ENCODE measurements at regions not wholly inside any gene's neighbourhood (a gene's known extent, or its start where the extent isn't known, plus 50 kb on each side); places are given as distances from the start of the nearest gene placed in this dataset.

DNA sequence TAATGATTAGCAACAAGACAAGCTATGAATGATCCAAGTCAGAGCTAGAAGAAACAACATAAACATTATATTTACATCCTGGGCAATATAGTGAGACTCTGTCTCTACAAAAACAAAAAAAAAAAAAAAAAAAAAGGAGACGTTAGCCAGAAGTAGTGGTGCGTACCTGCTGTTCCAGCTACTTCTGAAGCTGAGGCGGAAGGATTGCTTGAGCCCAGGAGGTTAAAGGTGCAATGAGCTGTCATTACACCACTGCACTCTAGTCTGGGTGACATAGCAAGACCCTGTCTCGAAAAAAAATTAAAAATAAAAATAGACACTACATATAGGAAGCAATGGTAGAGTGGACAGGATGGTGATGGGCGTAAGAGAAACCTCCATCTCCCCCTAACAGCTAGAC is 144.6 kb upstream of the VCX3A start:
- TF ChIP-seq, protein P1, sequence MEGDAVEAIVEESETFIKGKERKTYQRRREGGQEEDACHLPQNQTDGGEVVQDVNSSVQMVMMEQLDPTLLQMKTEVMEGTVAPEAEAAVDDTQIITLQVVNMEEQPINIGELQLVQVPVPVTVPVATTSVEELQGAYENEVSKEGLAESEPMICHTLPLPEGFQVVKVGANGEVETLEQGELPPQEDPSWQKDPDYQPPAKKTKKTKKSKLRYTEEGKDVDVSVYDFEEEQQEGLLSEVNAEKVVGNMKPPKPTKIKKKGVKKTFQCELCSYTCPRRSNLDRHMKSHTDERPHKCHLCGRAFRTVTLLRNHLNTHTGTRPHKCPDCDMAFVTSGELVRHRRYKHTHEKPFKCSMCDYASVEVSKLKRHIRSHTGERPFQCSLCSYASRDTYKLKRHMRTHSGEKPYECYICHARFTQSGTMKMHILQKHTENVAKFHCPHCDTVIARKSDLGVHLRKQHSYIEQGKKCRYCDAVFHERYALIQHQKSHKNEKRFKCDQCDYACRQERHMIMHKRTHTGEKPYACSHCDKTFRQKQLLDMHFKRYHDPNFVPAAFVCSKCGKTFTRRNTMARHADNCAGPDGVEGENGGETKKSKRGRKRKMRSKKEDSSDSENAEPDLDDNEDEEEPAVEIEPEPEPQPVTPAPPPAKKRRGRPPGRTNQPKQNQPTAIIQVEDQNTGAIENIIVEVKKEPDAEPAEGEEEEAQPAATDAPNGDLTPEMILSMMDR (conservative IDR thresholded peaks at IDR 0.05; ENCODE audit: control insufficient read depth, insufficient read depth, low read depth, low read length) = no peak
- DNase-seq (ENCODE audit: low read depth) = no peak
- H3K4me3 ChIP-seq (ENCODE audit: control insufficient read depth, low read depth, low read length) = no peak overlapping the region

DNA sequence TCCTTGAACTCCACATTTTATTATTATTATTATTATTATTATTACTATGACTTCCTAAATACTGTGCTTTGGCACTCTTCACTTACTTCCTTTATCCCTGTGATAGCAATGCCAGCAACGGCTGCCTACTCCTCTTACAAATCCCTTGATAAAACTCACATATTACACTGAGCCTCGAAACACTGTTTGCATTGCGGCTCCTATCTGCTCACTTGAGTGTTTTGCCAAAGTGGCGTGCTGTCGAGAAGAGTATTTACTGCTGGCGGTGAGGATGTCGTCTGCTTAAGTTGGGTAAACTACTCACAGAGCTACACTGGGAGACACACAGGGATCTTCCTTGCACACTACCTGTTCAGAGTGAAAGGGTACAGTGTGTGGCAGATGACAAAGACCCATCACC is 143.4 kb upstream of the VCX3A start:
- no peak overlapping the region for H3K4me3 ChIP-seq (ENCODE audit: control insufficient read depth, low read depth, low read length)
- DNase-seq (ENCODE audit: low read depth) = no peak
- TF ChIP-seq, protein P1 (conservative IDR thresholded peaks at IDR 0.05; ENCODE audit: control insufficient read depth, insufficient read depth, low read depth, low read length) = no peak

DNA sequence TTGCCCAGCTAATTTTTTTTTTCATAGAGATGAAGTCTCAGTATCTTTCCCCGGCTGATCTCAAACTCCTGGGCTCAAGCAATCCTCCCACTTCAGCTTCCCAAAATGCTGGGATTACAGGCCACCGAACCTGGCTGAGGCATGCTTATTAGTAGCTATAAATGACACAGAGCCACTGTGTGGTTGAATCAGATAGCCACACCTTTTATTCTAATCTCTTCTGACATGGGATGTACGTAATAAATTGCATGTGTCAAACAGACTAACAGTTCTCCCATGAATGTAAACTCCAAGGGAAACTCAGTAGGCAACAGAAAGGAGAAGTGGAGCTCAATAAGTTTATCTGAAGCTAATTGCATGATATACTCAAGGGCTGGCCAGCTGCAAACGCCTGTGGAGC is 139.8 kb upstream of the VCX3A start:
- no peak overlapping the region for H3K4me3 ChIP-seq (ENCODE audit: control insufficient read depth, low read depth, low read length)
- DNase-seq (ENCODE audit: low read depth) = no peak
- TF ChIP-seq, protein P1 (conservative IDR thresholded peaks at IDR 0.05; ENCODE audit: control insufficient read depth, insufficient read depth, low read depth, low read length) = no peak

DNA sequence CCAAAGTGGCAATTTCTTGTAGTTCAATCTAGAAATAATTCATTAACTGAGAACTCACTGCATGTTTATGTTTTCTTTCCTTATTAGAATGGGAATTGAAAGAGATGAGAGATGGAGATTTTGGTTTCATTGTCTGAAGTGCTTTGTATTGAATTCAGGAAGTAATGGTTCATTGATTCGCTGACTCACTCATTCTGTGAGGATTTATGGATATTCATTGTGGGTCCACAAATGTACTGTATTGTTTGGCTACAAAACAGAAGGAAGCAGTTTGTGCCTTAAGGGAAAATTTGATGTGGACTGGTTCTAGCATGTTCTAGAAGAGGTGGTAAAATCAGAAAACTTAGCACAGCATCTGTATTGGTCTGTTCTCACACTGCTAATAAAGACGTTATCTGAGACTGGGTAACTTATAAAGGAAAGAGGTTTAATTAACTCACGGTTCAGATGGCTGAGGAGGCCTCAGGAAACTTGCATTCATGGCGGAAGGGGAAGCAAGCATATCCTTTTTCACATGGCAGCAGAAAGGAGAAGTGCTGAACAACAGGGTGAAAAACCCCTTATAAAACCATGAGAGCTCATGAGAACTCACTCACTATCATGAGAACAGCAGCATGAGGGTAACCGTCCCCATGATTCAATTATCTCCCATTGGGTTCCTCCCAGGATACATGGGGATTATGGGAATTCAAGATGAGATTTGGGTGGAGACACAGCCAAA is 132.3 kb upstream of the VCX3A start:
- H3K4me3 ChIP-seq (ENCODE audit: control insufficient read depth, low read depth, low read length) = no peak overlapping the region
- DNase-seq (ENCODE audit: low read depth) = no peak
- TF ChIP-seq, protein P1 (conservative IDR thresholded peaks at IDR 0.05; ENCODE audit: control insufficient read depth, insufficient read depth, low read depth, low read length) = no peak

DNA sequence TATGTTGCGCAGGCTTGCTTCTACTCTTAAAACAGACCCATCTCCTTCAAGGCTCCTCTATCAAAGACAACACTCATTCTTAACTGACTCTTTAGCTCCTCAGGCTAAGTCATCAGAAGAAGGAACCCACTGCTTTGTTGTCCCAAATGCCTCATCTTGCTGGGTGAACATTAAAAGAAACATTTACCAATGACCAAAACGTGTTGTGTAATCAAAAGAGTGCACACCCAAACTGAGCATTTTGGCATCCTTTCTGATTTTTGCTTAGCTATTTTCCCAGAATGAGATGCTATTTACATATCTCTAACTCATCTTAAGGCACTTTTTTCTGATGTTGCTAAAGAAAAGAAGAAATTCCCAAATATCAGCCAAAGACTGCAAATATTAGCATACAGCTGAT is 131.7 kb upstream of the VCX3A start:
- TF ChIP-seq, protein P1 (conservative IDR thresholded peaks at IDR 0.05; ENCODE audit: control insufficient read depth, insufficient read depth, low read depth, low read length) = no peak
- H3K4me3 ChIP-seq (ENCODE audit: control insufficient read depth, low read depth, low read length) = no peak overlapping the region
- DNase-seq (ENCODE audit: low read depth) = no peak

DNA sequence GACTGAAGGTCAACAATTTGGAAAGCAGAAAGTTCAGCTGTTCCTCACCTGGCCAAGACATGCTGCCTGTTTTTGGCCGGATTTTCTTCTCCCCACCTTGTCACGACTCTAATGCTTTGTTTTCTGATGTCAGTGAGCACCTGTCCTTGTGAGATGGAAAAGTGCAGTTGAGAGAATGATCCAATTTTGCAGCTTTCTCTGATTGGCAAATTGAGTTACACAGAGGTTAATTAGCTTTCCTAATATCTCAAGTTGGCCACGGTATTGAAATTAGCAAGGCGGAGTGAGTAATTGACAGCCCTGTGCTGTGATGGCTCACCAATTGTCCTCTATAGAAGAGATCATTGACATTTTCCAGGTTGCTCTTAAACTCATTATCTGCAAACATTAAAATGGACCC is 126.8 kb upstream of the VCX3A start:
- TF ChIP-seq, protein P1 (conservative IDR thresholded peaks at IDR 0.05; ENCODE audit: control insufficient read depth, insufficient read depth, low read depth, low read length) = no peak
- DNase-seq (ENCODE audit: low read depth) = no peak
- no peak overlapping the region for H3K4me3 ChIP-seq (ENCODE audit: control insufficient read depth, low read depth, low read length)

Measured in fibroblast of mammary gland (primary cell).